Neural crest cell (in vitro differentiated cells): ENCODE measurements at regions not wholly inside any gene's neighbourhood (a gene's known extent, or its start where the extent isn't known, plus 50 kb on each side); places are given as distances from the start of the nearest gene placed in this dataset.

ENCODE experiments used
- DNase-seq: peaks from one replicate; pipeline ENCODE4 v3.0.0; 2021; ENCODE audit warnings: low read depth, mixed read lengths, low spot score
- H3K27ac Mint-ChIP-seq: one replicate; pipeline ENCODE4 v1.8.0; 2021; ENCODE audit warnings: mild to moderate bottlenecking, mixed read lengths; ENCODE audit not compliant: unreplicated experiment
- H3K27me3 Mint-ChIP-seq: 2 replicates; pipeline ENCODE4 v1.8.0; 2021; ENCODE audit warnings: low read depth, mild to moderate bottlenecking, mixed read lengths
- H3K36me3 Mint-ChIP-seq: 2 replicates; pipeline ENCODE4 v1.8.0; 2021; ENCODE audit warnings: low read depth, mild to moderate bottlenecking, mixed read lengths
- H3K4me1 Mint-ChIP-seq: 2 replicates; pipeline ENCODE4 v1.8.0; 2021; ENCODE audit warnings: mixed read lengths
- H3K4me3 Mint-ChIP-seq: one replicate; pipeline ENCODE4 v1.8.0; 2021; ENCODE audit warnings: mild to moderate bottlenecking, mixed read lengths
- H3K9me3 Mint-ChIP-seq: 2 replicates; pipeline ENCODE4 v1.8.0; 2021; ENCODE audit warnings: mixed read lengths
- CTCF ChIP-seq: fragments of 200-600 bp; sonication (generic); conservative IDR thresholded peaks from 2 replicates; pipeline ENCODE4 v1.5.0; 2021; ENCODE audit warnings: antibody characterized with exemption, mild to moderate bottlenecking

DNA sequence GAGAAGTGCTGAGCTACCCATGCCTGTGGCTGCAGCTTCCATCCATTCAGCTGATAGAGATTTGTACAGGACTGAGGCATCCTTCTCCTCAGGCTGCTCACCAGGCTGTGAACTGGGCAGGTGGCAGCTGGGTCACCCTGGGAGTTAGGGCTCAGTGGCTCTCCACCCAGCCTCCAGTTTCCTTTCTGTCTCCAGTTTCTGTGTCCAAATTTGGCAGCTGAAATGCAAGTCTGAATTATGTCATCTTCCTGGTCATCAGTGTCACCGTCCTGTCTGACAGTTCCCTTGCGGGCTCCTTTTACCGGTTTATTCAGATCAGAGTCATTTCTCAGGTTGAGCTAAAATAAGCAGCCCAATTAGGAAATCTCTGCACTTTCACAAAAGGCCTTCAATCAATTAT, 93.3 kb downstream of the EDN1 start:
- Mint-ChIP-seq H3K27me3 (no peaks in the 10 kb centered on the region), H3K4me3 (no peak overlapping the region), H3K4me1 (no peaks in the 10 kb centered on the region), H3K9me3 (peaks cover 4% of the 10 kb centered on the region), H3K27ac (no peak overlapping the region), H3K36me3 (no peaks in the 10 kb centered on the region)
- no peak for TF ChIP-seq CTCF
- no peak for DNase-seq

DNA sequence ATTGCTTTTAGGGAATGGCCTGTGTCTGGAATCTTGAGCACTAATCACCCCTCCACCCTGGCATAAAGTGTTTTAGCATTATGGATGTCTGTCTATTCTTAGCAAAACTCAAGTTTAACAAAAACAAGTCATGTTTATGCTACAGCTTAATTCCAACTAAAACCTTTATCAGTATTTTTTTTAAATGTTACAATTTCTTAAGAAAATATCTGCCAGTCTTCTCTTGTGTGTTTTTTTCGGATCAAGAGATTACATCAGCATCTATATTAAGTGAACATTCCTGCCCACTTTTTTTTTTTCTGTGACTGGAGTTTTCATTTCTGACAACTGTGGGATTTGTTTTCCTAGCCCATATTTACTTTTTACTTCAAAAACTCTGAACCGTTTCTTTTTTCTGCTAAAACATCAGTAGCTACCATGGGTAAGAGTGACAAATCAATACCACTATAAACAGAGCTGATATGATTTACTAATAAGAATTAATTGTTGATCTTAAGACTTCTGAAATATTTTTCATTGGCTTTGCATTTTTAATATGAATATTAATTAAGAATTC, 94.3 kb downstream of the EDN1 start:
- Mint-ChIP-seq H3K4me1 (no peaks in the 10 kb centered on the region), H3K27me3 (no peaks in the 10 kb centered on the region), H3K9me3 (no peaks in the 10 kb centered on the region), H3K36me3 (no peaks in the 10 kb centered on the region), H3K4me3 (no peak overlapping the region), H3K27ac (no peak overlapping the region)
- no peak for DNase-seq
- no peak for TF ChIP-seq CTCF

DNA sequence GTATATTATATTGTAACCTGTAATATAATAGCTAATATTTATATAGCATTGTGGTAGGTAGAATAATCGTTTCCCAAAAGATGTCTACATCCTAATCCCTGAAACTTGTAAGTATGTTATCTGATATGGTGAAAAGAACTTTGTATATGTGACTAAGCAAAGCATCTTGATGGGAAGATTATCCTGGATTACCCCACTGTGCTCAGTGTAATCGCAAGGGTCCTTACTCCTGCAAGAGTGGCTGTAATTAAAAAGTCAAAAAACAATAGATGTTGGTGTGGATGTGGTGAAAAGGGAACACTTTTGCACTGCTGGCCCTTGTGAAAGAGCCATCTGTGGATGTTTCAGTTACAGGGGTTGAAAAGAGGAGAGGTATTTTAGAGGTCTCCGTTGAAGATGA, 95.2 kb downstream of the EDN1 start:
- no peak for DNase-seq
- no peak for TF ChIP-seq CTCF
- Mint-ChIP-seq H3K27me3 (no peaks in the 10 kb centered on the region), H3K4me1 (no peaks in the 10 kb centered on the region), H3K27ac (no peak overlapping the region), H3K9me3 (no peaks in the 10 kb centered on the region), H3K4me3 (no peak overlapping the region), H3K36me3 (no peaks in the 10 kb centered on the region)

DNA sequence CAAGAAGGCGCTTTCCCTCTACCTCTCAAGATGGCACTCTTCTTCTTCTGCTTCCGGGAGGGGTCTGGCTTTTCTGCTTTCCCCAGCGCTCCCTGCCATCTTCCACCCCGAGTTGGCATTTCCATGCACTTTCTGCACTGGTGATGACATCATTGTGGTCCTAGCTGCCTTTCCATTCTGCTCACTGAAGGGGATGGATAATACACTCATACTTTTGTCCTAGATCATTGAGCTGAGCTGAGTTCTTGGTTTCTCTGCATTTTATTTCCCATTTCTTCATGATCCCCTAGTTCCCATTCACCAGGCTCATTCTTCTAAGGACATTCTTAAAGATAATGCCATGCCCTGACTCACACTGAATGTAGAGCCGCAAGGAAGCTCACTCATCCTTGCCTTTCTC, 96.7 kb downstream of the EDN1 start:
- Mint-ChIP-seq H3K36me3 (no peaks in the 10 kb centered on the region), H3K27ac (no peak overlapping the region), H3K4me1 (no peaks in the 10 kb centered on the region), H3K4me3 (no peak overlapping the region), H3K9me3 (no peaks in the 10 kb centered on the region), H3K27me3 (no peaks in the 10 kb centered on the region)
- no peak for TF ChIP-seq CTCF
- DNase-seq = no peak

GRCh38 chr6:12391472-12391871, 101.3 kb downstream of the EDN1 start:
- no peaks in the 10 kb centered on the region for H3K9me3 Mint-ChIP-seq
- DNase-seq = no peak
- no peaks in the 10 kb centered on the region for H3K27me3 Mint-ChIP-seq
- H3K27ac Mint-ChIP-seq = no peak overlapping the region
- no peaks in the 10 kb centered on the region for H3K36me3 Mint-ChIP-seq
- no peak for TF ChIP-seq CTCF
- no peaks in the 10 kb centered on the region for H3K4me1 Mint-ChIP-seq
- no peak overlapping the region for H3K4me3 Mint-ChIP-seq

DNA sequence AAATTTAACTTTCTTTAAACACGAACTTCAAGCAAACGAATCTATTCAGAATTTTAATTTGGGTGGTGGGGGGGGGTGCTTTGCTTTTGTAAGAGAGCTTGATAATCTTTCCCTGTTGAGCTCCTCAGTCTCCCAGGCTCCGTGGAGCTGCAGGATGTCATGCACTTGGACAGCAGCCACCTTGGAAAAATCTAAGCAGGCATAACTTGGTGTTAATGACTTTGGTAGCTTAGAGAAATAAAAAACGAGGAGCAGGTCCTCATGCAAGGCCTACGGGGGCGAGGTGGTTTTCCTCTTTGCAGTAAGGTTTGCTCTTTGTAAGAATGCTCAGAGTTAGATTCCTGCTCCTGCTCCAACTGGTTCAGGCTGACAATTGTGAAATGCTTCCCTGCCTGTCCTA, 102.3 kb downstream of the EDN1 start:
- no peaks in the 10 kb centered on the region for H3K36me3 Mint-ChIP-seq
- no peaks in the 10 kb centered on the region for H3K4me1 Mint-ChIP-seq
- no peak overlapping the region for H3K27ac Mint-ChIP-seq
- no peak for DNase-seq
- no peak for TF ChIP-seq CTCF
- H3K4me3 Mint-ChIP-seq = no peak overlapping the region
- H3K27me3 Mint-ChIP-seq = no peaks in the 10 kb centered on the region
- no peaks in the 10 kb centered on the region for H3K9me3 Mint-ChIP-seq
